ENCODE measurements at regions not wholly inside any gene's neighbourhood (a gene's known extent, or its start where the extent isn't known, plus 50 kb on each side); places are given as distances from the start of the nearest gene placed in this dataset.

DNA sequence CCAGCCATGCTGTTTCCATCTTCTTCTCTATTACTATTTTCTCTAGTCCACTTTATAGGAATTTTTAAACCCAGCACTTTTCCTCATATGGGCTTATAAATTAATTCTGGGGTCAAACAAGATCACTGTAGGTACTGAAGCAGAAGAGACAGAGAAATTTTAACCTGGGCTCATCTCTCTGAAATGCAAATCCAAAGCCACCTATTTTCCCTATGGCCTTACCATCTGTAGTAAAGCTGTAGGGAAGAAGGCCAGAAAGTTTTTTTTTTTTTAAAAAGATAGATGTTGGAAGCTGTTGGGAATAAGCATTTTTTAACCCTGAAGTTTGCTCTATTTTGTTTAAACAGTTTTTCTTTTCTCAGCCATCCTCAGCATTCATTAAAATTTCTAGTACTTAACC is 367.4 kb downstream of the CD109 start:
- H3K4me3 ChIP-seq (replicated peaks in 1 of 3; ENCODE audit: insufficient read depth in 1 of 3, low read depth in 2 of 3, low read length in 3 of 3) = no peak overlapping the region
- H3K9ac ChIP-seq (ENCODE audit: insufficient read depth, low read depth, low read length) = no peak overlapping the region
- ChIA-PET POLR2A (no interaction called here), CTCF (ENCODE audit: low intra/inter-chr PET ratio, low total read pairs) (no interaction called here)
- ATAC-seq = no peak
- BruUV-seq (replicated peaks) = no TSS peak
- in situ Hi-C loops (cut with HindIII; ENCODE audit: extremely low pct_ligation_motif_present, low pct_unique_long_range_greater_than_20kb) (no loop called here), intact Hi-C loops (cut with micrococcal nuclease; ENCODE audit: unreplicated experiment) (no loop called here)
- TF ChIP-seq U2AF2 (IDR thresholded peaks at IDR 0.05; ENCODE audit: low read depth, low read length) (no peak), ZNF577 (CRISPR knock-in tag; IDR thresholded peaks at IDR 0.05; ENCODE audit: borderline replicate concordance, low read depth) (no peak), ZNF629 (CRISPR knock-in tag; conservative IDR thresholded peaks at IDR 0.05) (no peak), HNRNPLL (IDR thresholded peaks at IDR 0.05; ENCODE audit: low read depth, low read length, poor library complexity, severe bottlenecking) (no peak), ZNF780A (CRISPR knock-in tag; IDR thresholded peaks at IDR 0.05) (no peak), EEA1 (CRISPR knock-in tag; IDR thresholded peaks at IDR 0.05; ENCODE audit: borderline replicate concordance) (no peak), MEIS2 (CRISPR knock-in tag; IDR thresholded peaks at IDR 0.05) (no peak), TEAD3 (CRISPR knock-in tag; optimal IDR thresholded peaks at IDR 0.05; ENCODE audit: borderline replicate concordance) (no peak), ATAD3A (CRISPR knock-in tag; IDR thresholded peaks at IDR 0.05) (no peak), TBX2 (CRISPR knock-in tag; IDR thresholded peaks at IDR 0.05; ENCODE audit: borderline replicate concordance) (no peak), CEBPB (IDR thresholded peaks at IDR 0.05; ENCODE audit: borderline replicate concordance, low read depth, low read length) (no peak)
- TF ChIP-seq, protein P1, sequence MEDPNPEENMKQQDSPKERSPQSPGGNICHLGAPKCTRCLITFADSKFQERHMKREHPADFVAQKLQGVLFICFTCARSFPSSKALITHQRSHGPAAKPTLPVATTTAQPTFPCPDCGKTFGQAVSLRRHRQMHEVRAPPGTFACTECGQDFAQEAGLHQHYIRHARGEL (CRISPR knock-in tag; IDR thresholded peaks at IDR 0.05) = no peak
- TF ChIP-seq, protein P2, sequence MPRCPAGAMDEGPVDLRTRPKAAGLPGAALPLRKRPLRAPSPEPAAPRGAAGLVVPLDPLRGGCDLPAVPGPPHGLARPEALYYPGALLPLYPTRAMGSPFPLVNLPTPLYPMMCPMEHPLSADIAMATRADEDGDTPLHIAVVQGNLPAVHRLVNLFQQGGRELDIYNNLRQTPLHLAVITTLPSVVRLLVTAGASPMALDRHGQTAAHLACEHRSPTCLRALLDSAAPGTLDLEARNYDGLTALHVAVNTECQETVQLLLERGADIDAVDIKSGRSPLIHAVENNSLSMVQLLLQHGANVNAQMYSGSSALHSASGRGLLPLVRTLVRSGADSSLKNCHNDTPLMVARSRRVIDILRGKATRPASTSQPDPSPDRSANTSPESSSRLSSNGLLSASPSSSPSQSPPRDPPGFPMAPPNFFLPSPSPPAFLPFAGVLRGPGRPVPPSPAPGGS (CRISPR knock-in tag; IDR thresholded peaks at IDR 0.05) = no peak
- TF ChIP-seq, protein P3, sequence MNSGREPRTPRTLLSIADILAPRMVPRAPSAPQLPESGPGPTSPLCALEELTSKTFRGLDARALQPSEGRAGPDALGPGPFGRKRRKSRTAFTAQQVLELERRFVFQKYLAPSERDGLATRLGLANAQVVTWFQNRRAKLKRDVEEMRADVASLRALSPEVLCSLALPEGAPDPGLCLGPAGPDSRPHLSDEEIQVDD (CRISPR knock-in tag; IDR thresholded peaks at IDR 0.05; ENCODE audit: borderline replicate concordance) = no peak
- TF ChIP-seq, protein P4, sequence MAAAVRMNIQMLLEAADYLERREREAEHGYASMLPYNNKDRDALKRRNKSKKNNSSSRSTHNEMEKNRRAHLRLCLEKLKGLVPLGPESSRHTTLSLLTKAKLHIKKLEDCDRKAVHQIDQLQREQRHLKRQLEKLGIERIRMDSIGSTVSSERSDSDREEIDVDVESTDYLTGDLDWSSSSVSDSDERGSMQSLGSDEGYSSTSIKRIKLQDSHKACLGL (CRISPR knock-in tag; IDR thresholded peaks at IDR 0.05) = no peak
- TF ChIP-seq, protein P5, sequence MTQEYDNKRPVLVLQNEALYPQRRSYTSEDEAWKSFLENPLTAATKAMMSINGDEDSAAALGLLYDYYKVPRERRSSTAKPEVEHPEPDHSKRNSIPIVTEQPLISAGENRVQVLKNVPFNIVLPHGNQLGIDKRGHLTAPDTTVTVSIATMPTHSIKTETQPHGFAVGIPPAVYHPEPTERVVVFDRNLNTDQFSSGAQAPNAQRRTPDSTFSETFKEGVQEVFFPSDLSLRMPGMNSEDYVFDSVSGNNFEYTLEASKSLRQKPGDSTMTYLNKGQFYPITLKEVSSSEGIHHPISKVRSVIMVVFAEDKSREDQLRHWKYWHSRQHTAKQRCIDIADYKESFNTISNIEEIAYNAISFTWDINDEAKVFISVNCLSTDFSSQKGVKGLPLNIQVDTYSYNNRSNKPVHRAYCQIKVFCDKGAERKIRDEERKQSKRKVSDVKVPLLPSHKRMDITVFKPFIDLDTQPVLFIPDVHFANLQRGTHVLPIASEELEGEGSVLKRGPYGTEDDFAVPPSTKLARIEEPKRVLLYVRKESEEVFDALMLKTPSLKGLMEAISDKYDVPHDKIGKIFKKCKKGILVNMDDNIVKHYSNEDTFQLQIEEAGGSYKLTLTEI (CRISPR knock-in tag; conservative IDR thresholded peaks at IDR 0.05) = no peak
- TF ChIP-seq, protein P6, sequence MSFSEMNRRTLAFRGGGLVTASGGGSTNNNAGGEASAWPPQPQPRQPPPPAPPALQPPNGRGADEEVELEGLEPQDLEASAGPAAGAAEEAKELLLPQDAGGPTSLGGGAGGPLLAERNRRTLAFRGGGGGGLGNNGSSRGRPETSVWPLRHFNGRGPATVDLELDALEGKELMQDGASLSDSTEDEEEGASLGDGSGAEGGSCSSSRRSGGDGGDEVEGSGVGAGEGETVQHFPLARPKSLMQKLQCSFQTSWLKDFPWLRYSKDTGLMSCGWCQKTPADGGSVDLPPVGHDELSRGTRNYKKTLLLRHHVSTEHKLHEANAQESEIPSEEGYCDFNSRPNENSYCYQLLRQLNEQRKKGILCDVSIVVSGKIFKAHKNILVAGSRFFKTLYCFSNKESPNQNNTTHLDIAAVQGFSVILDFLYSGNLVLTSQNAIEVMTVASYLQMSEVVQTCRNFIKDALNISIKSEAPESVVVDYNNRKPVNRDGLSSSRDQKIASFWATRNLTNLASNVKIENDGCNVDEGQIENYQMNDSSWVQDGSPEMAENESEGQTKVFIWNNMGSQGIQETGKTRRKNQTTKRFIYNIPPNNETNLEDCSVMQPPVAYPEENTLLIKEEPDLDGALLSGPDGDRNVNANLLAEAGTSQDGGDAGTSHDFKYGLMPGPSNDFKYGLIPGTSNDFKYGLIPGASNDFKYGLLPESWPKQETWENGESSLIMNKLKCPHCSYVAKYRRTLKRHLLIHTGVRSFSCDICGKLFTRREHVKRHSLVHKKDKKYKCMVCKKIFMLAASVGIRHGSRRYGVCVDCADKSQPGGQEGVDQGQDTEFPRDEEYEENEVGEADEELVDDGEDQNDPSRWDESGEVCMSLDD (CRISPR knock-in tag; IDR thresholded peaks at IDR 0.05; ENCODE audit: borderline replicate concordance) = no peak
- TF ChIP-seq, protein P7, sequence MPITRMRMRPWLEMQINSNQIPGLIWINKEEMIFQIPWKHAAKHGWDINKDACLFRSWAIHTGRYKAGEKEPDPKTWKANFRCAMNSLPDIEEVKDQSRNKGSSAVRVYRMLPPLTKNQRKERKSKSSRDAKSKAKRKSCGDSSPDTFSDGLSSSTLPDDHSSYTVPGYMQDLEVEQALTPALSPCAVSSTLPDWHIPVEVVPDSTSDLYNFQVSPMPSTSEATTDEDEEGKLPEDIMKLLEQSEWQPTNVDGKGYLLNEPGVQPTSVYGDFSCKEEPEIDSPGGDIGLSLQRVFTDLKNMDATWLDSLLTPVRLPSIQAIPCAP (CRISPR knock-in tag; IDR thresholded peaks at IDR 0.05; ENCODE audit: low read depth) = no peak
- FAIRE-seq = no peak
- no peak overlapping the region for H3K27ac ChIP-seq (ENCODE audit: extremely low read length, insufficient read depth, low read length)
- H3K9me3 ChIP-seq (ENCODE audit: low read length) = no peaks in the 10 kb centered on the region
- no peak for DNase-seq (ENCODE audit: low spot score)
- H4K20me1 ChIP-seq (ENCODE audit: insufficient read depth, low read length) = no peaks in the 10 kb centered on the region
- H3K4me2 ChIP-seq (ENCODE audit: low read depth, low read length) = no peak overlapping the region
- no peaks in the 10 kb centered on the region for H3K79me2 ChIP-seq (ENCODE audit: insufficient read depth, low read length)
- no peaks in the 10 kb centered on the region for H3K4me1 ChIP-seq (ENCODE audit: insufficient read depth, low read length)
- H3K27me3 ChIP-seq (ENCODE audit: control insufficient read depth in 1 of 2, insufficient read depth in 2 of 2, low read length in 2 of 2) = no peaks in the 10 kb centered on the region
- H2AFZ ChIP-seq (ENCODE audit: low read length) = no peak overlapping the region
- H3K36me3 ChIP-seq (replicated peaks in 1 of 2; ENCODE audit: control insufficient read depth in 1 of 2, insufficient read depth in 2 of 2, low read length in 2 of 2) = no peaks in the 10 kb centered on the region

All from HepG2 (cell line).